NCI-H2029 treated with DMSO at 0.1 percent for 48 hours (cell line): ENCODE measurements at regions not wholly inside any gene's neighbourhood (a gene's known extent, or its start where the extent isn't known, plus 50 kb on each side); places are given as distances from the start of the nearest gene placed in this dataset.

Experiments
- DNase-seq: peaks from one replicate; lab custom pipeline; 2025; lab: John Stamatoyannopoulos, UW

DNA sequence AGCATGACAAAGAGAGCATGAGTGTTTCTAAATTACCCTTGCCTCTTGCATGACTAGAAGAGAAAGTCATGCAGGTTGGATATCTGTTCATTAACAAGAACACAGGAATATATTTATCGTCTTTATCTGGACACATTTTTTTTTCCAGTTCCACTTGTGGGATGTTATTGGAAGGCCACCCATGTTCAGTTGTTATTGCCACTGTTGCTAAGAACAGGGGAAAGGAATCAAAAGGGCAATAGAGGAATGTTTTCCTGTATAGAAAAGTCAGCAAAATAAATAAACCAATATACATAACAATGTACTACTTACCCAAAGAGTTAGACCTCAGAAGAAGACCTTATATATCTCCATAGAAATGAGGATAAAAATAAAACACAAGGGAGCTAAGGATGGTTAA lies 270.1 kb downstream of the QDPR start:
- DNase-seq, result no peak

DNA sequence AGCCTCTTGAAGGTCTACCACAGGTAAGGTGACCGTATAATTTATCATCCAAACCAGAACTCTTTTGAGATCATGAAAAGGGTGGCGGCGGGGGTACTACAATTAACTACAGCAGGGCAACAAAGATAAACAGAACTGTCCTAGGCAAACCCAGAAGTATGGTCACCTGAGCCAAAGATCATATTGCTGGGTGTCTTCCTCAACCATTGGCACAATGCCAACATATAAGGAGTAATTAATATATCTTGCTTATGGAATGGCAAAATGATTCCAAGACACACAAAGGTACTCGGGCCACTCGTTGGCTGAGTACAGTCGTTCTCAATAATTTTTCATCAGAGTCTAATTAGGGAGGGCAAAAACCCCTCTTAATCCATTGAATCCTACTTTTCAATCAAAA lies 273.3 kb downstream of the QDPR start:
- DNase-seq, result no peak

DNA sequence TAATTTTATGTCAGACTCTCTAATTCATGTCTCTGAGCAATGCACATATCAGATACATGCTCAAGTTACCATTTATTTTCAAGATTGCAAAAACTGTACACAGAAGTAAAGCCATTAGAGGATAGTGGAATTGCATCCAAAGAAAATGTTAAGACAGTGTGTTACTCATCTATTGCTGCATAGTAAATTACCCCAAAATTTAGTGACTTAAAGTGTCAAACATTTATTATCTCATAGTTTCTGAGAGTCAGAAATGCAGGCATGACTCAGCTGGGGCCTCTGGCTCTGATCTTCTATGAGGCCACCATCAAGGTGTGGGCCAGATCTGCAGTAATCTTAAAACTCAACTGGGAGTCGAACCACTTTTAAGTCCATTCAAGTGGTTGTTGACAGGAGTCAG lies 275.2 kb downstream of the QDPR start:
- no peak for DNase-seq

DNA sequence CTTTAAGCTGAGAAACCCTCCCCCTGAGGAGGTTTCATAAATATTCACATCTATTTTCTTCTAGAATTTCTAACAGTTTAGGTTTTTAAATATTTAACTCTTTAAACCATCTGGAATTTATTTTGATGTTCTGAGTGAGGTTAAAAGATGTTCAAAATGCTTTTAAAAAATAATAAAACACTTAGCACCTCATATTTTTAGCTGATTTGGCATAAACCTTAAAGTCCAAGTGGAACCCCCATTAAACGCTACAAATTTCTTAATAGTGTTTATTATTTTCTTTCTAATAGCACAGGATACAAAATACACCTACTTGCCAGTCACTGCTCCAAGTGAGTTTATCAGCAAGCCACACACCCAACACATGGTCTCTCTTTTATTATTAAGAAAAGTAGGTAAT lies 277.2 kb downstream of the QDPR start:
- no peak for DNase-seq

DNA sequence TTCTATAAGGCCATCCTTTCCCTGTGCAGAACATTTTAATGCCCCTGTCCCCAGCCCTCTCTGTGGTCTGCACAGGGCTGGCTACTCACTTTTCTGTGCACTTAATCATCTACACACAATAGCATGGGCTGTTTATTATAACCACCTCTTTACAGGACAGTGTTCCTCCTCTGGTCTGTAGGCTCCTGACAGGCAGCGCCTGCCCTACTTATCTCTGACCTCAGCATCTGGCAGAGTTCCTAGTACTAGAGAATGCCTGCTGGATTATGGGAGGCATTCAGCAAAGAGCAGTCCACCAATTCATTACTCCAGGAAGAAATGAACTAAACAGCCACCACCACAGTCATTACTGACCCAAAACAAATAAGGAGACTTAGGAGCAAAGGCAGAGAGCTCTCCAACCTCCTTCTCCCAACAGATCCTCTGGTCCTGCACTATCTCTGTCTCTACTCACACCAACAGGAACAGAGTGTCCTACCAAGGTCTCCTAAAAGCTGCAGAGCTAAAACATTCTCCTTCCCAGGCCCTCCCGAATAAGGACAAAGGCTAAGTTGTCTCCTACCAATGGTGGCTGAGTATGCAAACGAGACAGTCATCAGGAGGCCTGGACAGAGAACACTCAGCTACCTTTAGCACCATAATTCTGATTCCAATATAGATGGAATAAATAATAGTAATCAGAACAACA lies 279.2 kb downstream of the QDPR start:
- DNase-seq, result peak; percentile 90

DNA sequence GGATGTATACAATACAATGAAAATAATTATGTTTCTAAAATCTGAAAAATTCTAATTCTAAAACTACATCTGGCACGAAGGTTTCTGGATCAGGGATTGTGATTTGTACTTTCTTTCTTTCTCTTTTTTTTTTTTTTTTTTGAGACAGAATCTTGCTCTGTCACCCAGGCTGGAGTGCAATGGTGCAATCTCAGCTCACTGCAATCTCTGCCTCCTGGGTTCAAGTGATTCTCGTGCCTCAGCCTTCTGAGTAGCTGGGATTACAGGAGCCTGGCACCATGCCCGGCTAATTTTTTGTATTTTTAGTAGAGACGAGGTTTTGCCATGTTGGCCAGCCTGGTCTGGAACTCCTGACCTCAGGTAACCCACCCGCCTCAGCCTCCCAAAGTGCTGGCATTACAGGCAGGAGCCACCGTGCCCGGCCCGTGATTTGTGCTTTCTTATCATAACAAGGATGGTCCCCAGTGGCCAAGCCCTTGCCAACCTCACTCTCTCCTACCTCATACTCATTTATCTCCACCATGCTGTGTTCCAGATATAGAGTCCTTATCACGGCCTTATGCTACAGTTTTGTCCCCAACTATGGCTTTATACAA lies 279.9 kb downstream of the QDPR start:
- peak; percentile 47 for DNase-seq

DNA sequence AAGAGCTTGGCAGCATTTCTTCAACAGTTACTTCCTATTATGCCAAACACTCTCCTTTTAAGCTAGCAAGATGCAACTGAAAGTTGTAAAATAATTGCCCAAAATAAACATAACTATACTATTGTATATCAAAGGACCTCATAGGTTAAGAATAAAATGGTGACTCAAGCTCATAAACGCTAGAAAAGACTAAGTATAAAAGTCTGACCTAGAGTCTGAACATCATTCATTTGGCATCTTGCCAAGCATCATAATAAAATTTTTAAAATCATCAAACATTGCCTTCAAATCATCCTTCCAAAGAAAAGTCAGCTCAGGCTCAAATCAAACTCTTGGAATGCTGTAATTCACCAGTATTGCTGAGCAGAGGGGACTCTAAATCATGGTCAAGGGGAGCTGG lies 281.2 kb downstream of the QDPR start:
- DNase-seq, result no peak

DNA sequence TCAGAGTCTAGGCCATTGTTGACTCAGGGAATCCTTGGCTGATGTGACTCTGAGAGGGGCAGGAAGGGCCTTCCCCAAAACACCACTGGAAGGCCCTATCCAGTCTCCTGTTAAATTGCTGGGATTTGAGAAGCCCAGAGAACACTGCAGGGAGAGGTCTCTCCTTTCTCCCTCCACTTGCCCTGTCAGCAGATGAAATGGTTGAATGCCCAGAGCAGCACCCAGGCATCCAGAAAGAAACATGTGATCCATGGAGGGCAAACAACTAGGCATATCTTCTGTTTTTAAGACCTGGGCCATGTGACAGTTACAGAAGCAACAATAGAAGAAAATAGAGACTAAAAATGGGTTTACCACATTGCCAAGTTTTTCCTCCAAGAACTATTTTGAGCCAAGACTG lies 291.1 kb downstream of the QDPR start:
- no peak for DNase-seq

DNA sequence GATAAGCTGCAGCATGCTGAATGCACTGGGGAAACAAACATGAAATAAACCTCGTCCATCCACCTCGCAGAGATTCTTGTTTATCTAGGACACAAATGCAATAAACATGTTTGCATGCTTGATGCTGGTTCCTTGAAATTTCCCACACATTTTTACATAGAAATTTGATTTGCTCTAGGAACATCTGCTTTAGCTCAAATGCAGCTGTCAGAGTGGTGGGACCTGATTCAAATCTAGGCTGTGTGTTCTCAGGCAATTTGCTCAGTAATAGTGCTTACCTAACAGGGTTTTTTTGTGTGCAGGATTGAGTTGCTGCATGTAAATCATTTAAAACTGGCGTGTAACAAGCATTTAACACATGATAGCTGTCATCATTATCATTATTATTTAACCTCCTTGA lies 293.1 kb downstream of the QDPR start:
- DNase-seq, result no peak

DNA sequence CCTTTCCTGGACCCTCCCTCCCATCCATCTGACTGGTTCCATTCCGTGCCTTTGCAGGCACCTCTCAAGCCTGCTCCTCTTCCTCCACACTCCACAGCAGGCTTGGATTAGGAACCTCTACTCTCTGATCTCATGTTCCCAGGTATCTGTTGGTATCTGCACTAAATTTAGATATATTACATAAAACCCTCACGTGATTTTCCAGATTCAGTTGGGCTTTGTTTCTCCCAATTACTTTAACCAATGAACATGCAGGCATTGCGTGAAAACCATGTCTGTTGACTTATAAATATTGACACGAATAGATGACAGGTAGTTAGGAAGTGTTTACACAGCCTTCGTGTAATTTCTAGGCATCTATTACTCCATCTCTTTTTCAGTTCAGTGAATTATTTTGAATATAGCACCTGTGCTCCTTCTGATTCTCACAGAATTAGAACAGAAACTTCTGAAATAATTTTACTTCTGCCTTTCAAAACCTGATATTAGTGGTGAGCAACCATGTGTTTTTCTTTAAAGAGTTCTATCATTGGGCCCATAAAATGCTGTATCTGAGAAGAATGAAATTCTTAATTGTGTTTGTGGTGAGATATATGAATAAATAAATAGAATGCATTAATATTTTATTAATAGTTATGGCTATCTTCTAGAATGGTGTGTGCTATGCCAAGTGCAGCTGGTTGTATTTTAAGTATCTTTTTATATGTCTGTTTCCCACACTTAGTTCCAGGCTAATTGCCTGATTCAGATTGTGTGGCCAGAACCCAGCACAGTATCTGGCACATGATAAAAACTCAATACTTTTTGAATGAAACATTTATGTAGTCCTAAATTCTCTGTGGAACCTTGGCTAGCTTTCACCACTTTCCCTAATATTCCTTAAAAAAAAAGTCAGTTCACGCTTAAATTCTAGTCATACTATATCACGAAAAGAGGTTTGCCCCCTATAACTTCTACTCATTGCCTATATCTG lies 304.8 kb downstream of the QDPR start:
- peak; percentile 17 for DNase-seq

DNA sequence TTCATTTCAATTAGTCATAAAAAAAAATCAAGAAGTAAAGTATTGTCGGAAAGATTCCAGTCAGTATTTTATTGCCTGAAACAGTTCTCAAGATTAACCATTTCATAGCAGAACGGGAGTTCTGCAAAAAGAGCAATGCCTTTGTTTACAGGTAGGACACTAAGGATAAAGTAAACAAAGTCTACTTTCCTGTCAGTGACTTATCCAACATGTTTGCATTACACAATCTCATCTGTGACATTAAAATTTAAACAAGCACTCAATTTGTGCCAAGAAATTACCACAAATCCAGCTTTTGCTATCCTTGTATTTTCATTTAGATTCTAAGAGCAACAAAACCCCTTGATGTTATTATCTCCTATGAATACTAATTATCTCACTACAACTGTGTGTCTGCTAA lies 306.5 kb upstream of the LDB2 start:
- DNase-seq, result no peak

DNA sequence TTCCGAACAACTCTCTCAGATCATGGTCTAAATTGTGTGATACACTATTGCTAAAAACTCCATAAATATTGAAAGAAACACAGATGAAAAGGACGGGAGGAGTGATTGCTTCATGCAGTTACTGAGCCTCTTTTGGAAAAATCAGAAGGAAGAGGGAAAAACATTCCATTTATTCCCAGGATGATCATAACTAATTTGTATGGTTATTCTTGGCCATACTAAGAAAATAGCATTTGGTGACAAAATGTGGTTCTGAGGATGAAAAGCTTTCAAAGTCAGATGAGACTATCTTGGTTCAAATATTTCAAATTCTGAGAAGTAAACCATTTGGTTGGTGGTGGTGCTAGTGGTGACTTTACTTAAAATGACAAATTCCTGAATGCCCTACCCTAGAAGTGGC lies 305.4 kb upstream of the LDB2 start:
- no peak for DNase-seq

DNA sequence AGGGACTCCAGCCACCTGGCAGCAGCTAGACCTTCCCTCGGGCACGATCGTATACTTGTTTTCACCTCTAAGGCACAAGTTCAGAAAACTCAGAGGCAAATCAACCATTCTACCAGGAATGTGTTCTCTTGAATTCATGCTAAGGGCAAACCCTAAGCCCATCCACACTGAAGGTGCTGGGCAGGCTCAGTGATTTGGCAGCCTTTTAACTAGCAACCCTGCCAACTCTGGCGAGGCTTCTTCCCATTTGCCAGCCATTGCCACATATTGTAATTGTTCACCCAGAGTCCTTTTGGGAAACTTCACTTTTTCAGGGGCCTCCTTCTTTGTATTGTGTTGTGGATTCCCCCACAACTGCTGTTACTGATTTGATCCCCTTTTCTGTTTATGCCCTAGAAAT lies 298.6 kb upstream of the LDB2 start:
- DNase-seq, result no peak

DNA sequence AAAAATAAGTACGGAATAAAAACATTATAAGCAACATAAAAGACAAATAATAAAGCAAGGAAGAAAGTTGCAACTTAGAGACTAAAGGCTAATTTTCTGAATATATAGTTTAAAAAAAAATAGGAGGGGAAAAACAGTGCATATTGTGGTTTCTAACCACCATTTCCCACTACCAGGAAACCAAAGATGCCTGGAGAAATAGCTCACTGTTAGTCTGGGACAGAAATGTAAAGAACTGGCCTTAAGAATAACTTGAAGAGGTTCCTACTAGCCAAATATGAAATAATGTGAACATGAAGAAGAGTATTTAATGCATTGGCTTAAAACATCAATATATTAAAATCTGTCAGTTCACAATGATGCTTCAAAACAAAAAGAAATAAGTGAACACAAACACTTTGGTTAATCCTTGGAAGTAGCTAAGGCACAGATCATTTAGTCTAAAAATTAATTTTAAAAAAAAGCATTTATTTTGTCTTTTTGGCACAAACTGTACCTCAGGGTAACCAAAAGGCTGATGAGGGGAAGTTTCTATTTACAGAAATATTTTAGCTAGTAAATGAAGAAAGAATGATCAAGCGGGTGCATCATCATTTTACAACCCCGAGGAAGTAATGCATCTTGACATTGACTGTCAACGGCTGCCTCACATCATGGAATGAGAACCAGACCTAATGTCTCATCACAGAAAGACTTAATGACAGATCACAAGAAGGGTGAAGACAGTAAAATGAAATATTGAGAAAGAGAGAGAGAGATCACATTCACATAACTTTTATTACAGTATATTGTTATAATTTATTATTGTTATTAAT lies 297.2 kb upstream of the LDB2 start:
- DNase-seq, result no peak

DNA sequence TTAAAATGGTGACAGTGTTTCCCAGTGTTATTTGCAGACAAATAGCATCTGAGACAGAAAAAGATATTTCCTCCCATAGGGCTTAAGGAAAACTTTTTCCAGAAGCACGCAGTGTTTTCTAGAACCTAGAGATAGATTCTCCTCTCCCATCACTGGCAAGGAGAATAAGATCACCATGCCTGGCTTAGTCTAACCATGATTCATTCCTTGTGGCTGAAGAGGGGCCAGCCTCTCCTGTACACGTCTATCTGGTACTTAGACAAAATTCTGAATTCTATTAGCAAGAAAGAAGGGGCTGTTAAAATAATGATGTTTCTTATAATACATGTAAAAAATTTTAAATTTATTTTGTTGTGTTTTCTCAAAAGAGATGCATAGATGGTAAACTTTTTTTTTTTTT lies 296.1 kb upstream of the LDB2 start:
- DNase-seq, result no peak

DNA sequence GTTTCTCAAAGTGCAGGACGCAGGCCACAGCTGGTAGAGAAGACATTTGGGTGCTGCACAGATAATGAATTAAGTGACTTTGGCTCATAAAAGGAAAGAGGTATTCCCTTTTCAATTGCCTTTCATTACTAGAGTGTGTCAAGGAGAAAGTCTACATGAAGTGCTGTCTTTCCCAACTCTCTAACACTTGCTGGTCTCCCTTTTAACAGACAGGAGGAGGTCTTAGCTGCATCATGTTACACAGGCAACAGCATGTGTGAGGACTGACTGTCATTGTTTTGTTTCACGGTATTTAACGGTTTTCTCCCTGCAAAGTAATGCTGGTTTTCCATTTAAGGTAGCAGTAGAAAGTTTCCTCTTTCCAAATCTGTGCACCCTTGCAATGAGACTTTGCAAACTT lies 291.3 kb upstream of the LDB2 start:
- DNase-seq, result no peak

DNA sequence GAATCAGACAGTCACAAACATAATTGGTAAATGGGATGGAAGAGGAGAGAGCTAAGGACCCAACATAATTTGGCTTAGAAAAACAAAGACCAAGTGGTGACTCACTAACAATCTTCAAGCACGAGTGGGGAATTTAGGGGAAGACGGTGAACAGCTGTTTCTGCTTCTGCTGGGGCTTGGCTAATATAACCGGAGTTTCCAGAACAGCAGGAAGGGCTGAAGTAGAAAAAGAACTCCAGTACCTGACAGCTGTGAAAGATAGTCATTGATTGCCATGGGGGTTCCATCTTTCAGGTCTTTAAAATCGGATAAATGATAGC lies 290.9 kb upstream of the LDB2 start:
- no peak for DNase-seq

DNA sequence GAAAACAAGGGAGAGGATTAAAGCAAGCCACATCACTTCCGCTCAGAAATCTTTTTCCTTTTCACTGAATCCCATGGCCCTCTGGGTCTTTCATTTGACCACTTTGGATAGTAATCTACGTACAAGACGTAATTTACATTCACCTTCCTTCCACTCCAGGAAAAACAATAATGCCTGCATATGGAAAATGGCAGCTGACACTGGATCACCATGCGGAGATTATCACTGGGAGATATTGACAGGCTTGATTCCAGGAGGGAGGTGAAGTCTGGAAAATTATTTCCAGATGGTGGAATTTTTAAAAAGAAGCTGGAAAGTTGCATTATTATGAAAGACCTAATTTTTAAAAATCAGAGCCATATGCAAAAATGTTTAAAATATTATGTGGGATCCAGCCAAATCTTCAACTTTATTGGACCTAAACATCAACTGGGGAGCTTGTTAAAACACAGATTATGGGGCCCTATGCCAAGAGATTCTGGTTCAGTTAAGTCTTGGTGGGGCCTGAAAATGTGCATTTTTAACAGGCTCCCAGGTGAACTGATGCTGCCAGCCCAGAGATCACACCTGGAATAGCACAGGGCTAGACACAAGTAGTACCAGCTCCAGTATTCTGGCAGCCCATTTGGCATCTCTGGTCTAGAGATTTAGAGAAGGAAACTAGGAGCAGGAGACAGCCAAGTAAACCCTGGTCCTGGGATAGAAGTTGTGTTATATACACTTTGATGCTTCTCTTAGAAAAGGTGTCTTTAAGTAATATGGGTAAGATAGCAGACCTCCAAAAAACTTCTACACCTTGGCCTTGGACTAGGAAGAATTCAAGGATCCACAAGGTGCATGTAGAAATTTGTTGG lies 290.3 kb upstream of the LDB2 start:
- DNase-seq, result no peak

DNA sequence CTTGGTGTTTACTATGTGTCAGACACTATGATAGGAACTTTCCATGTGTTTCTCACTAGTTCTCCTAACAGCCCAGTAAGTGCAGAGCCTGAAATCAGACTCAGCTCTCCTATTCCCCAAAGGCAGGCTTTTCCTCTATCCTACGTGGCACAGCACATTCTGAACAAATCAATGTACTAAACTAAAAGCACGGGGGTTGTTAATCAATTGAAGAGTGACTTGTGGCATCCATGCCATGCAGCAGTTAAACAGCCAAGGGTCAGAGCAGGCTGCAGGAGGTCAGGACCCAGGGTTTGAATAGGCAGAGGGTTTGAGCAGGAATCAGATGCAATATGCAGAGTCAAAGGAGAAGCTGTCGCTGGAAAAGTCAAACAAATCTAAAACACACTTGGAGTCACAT lies 289.7 kb upstream of the LDB2 start:
- DNase-seq, result no peak

DNA sequence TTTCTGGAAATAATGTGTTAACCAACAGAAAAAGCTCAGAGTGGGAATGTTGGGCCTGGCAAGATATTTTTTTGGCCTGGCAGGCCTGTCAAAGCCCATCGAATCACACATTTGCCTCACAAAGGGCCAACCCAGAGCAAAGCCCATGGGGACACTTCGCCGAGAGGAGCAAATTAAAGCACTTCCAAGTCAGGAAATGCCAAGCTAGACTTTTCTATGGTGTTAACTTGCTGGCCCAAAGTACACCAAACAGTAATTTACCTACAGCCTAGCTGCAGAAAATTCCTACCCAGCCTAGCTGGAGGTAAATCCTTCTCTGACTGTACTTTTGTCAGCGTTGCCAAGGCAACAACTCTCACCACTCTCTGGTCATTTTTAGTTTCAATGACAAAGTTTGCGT lies 288.6 kb upstream of the LDB2 start:
- DNase-seq, result no peak

DNA sequence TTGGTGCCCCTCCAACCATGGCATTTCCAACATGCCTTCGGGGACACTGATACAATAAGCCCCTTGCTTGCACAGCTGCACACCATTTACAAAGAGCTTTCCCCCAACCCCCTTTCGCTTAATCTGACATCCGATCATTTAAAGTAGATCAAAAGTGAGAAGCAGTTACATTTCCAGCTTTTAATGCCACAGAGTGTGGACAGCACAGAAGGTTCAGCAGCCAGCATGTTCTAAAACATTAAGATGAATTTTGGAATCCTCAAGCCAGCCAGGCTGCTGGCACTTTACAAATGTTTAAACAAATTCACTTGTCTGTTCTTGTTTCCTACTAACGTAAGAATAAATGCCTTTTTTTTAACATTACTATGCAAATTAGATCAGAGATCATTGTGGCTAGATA lies 284.4 kb upstream of the LDB2 start:
- DNase-seq, result no peak

DNA sequence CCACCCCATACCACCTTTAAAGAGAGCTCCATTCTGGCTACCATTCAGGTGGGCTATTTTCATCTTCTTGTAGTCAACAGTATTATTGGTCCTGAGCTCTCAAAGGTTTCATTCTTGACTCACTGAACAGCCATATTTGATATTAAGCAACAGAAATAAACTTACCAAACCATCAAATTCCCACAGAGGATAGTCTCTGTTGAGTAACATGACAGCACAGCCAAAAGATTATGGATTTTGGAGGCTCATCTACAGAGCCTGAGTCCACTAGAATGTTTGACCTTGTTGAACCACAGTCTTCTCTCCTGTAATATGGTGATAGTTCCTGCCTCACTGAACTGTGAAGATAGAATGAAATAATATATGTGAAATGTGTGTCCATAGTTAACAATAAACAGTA lies 276.3 kb upstream of the LDB2 start:
- DNase-seq, result no peak
